ENCODE measurements at regions not wholly inside any gene's neighbourhood (a gene's known extent, or its start where the extent isn't known, plus 50 kb on each side); places are given as distances from the start of the nearest gene placed in this dataset.
A peak's percentile ranks its signal among the peaks of the same experiment; 100 is the strongest.
"Not testable (repeated sequence)": the region's sequence is repeated elsewhere in the genome, so short reads cannot be mapped to it uniquely, and the experiment has no call there.

GRCh38 chr4:38530486-38530885 is 133.5 kb upstream of the KLF3 start:
- no peak for TF ChIP-seq CTCF (IDR thresholded peaks at IDR 0.05)
- TF ChIP-seq POLR2A (IDR thresholded peaks at IDR 0.05), result no peak
- 58% methylated on average over 1 of the region's 1 CpG for WGBS (ENCODE audit: insufficient coverage, low coverage, low lambda C conversion rate, missing lambda C conversion rate)
- H3K36me3 ChIP-seq, result no peaks in the 10 kb centered on the region
- DNase-seq (no peak), ATAC-seq (no peak)
- no peaks in the 10 kb centered on the region for H3K27me3 ChIP-seq
- no peaks in the 10 kb centered on the region for H3K4me1 ChIP-seq
- peak overlapping the region in 1 of 3 donors; percentile 67 for H3K27ac ChIP-seq
- intact Hi-C loops (cut with DNase I), result no loop called here
- H3K9me3 ChIP-seq, result no peaks in the 10 kb centered on the region
- H3K4me3 ChIP-seq, result no peak overlapping the region

GRCh38 chr4:38531141-38531727 is 132.8 kb upstream of the KLF3 start:
- ATAC-seq, result no peak
- TF ChIP-seq POLR2A (IDR thresholded peaks at IDR 0.05), result no peak
- Histone ChIP-seq H3K9me3 (no peaks in the 10 kb centered on the region), H3K4me3 (no peak overlapping the region), H3K4me1 (no peaks in the 10 kb centered on the region), H3K36me3 (no peaks in the 10 kb centered on the region), H3K27me3 (no peaks in the 10 kb centered on the region), H3K27ac (no peak overlapping the region)
- 64% methylated on average over 5 of the region's 5 CpGs for WGBS (ENCODE audit: insufficient coverage, low coverage, low lambda C conversion rate, missing lambda C conversion rate)
- DNase-seq, result no peak
- intact Hi-C loops (cut with DNase I), result no loop called here

- H3K36me3 ChIP-seq, result no peaks in the 10 kb centered on the region
- DNase-seq (no peak), ATAC-seq (no peak)
- WGBS (ENCODE audit: insufficient coverage, low coverage, low lambda C conversion rate, missing lambda C conversion rate), result 69% methylated on average over 5 of the region's 6 CpGs
- no peaks in the 10 kb centered on the region for H3K9me3 ChIP-seq
- H3K27me3 ChIP-seq, result no peaks in the 10 kb centered on the region
- H3K27ac ChIP-seq, result no peak overlapping the region
- intact Hi-C loops (cut with DNase I), result no loop called here
- no peaks in the 10 kb centered on the region for H3K4me1 ChIP-seq
- H3K4me3 ChIP-seq, result no peak overlapping the region
- TF ChIP-seq CTCF (IDR thresholded peaks at IDR 0.05), result no peak
- no peak for TF ChIP-seq POLR2A (IDR thresholded peaks at IDR 0.05)
These were observed 131.0 kb upstream of the KLF3 start for GRCh38 chr4:38532908-38533499.

- DNase-seq, result no peak
- H3K36me3 ChIP-seq, result no peaks in the 10 kb centered on the region
- ATAC-seq, result no peak
- intact Hi-C loops (cut with DNase I), result no loop called here
- no peak overlapping the region for H3K27ac ChIP-seq
- H3K27me3 ChIP-seq, result no peaks in the 10 kb centered on the region
- no peaks in the 10 kb centered on the region for H3K4me1 ChIP-seq
- H3K4me3 ChIP-seq, result no peak overlapping the region
- H3K9me3 ChIP-seq, result no peaks in the 10 kb centered on the region
- TF ChIP-seq POLR2A (IDR thresholded peaks at IDR 0.05), result no peak
- no peak for TF ChIP-seq CTCF (IDR thresholded peaks at IDR 0.05)
- WGBS (ENCODE audit: insufficient coverage, low coverage, low lambda C conversion rate, missing lambda C conversion rate), result 57% methylated on average over 3 of the region's 3 CpGs
These were observed 129.5 kb upstream of the KLF3 start for GRCh38 chr4:38534344-38535045.

- H3K36me3 ChIP-seq; ATAC-seq; H3K4me1 ChIP-seq; DNase-seq; H3K27me3 ChIP-seq; intact Hi-C loops (cut with DNase I); H3K9me3 ChIP-seq; H3K27ac ChIP-seq; H3K4me3 ChIP-seq: not testable (repeated sequence)
- WGBS (ENCODE audit: insufficient coverage, low coverage, low lambda C conversion rate, missing lambda C conversion rate), result 100% methylated on average over 1 of the region's 1 CpG
These were observed 128.9 kb upstream of the KLF3 start for GRCh38 chr4:38535071-38535470.

Measured in right lobe of liver (tissue), 6 donors.